Stomach (tissue), 8 donors: ENCODE measurements at regions not wholly inside any gene's neighbourhood (a gene's known extent, or its start where the extent isn't known, plus 50 kb on each side); places are given as distances from the start of the nearest gene placed in this dataset.

Source experiments
- DNase-seq, 2 donors: peaks; one replicate each; pipeline versions ENCODE4 v3.0.0 to v3.0.0-alpha.2; 2013 to 2019
- H3K27ac ChIP-seq, 5 donors: fragments of 200-600 bp in 4 of 5; sonication (generic) in 4 of 5; one replicate each; pipeline ENCODE4 v1.5.1; 2013 to 2019; ENCODE audit warnings: mild to moderate bottlenecking in 1 of 5, moderate library complexity in 1 of 5
- H3K27me3 ChIP-seq, 3 donors: fragments of 200-600 bp; sonication (generic); one replicate each; pipeline ENCODE4 v1.5.1; 2017 to 2019; ENCODE audit warnings: mixed run types in 1 of 3
- H3K36me3 ChIP-seq, 4 donors: fragments of 200-600 bp; sonication (generic); 1 replicate in 3 of 4; 2 replicates in 1 of 4; pipeline ENCODE4 v1.5.1; 2016 to 2019
- H3K4me1 ChIP-seq, 4 donors: fragments of 200-600 bp; sonication (generic); one replicate each; pipeline ENCODE4 v1.5.1; 2016 to 2019
- H3K4me3 ChIP-seq, 4 donors: fragments of 200-600 bp; sonication (generic) in 3 of 4; one replicate each; pipeline ENCODE4 v1.5.1; 2016 to 2019; ENCODE audit warnings: mild to moderate bottlenecking in 1 of 4
- H3K9me3 ChIP-seq, 4 donors: fragments of 200-600 bp; sonication (generic); one replicate each; pipeline ENCODE4 v1.5.1; 2016 to 2019
- CTCF ChIP-seq, 7 experiments: fragments of 450-650 bp in 4 of 7; fragments of 200-600 bp in 3 of 7; sonication (generic) in 3 of 7; IDR thresholded peaks; one replicate each; pipeline ENCODE4 v1.5.1; 2016 to 2019; ENCODE audit warnings: antibody characterized with exemption in 7 of 7, control low read depth in 2 of 7, mild to moderate bottlenecking in 1 of 7
- EP300 ChIP-seq: sonication (generic); formaldehyde crosslinking; IDR thresholded peaks from one replicate; pipeline ENCODE4 v1.6.1; 2017; ENCODE audit warnings: antibody characterized with exemption
- POLR2A ChIP-seq, 4 donors: fragments of 450-650 bp; IDR thresholded peaks; one replicate each; pipeline ENCODE4 v1.6.1; 2016; ENCODE audit warnings: antibody characterized with exemption in 4 of 4, control low read depth in 2 of 4, mild to moderate bottlenecking in 1 of 4, moderate library complexity in 1 of 4
- POLR2AphosphoS5 ChIP-seq, 3 donors: sonication (generic); formaldehyde crosslinking; IDR thresholded peaks; one replicate each; pipeline ENCODE4 v1.6.1; 2016; ENCODE audit warnings: antibody characterized with exemption in 3 of 3
- WGBS, 5 donors: extraction: QIAGEN DNeasy Blood & Tissue Kit in 3 of 5; methylation state at CpG; one replicate each; pipeline versions ENCODE4 v1.1.5 to v1.1.7; 2013 to 2018; 5-methylcytosine and 5-hydroxymethylcytosine counted together
- intact Hi-C: fragments of 100-400 bp; cut with DNase I; formaldehyde crosslinking; loops from one replicate; pipeline ENCODE4 v1.15.1; 2023; ENCODE audit warnings: low total_unique reads
- donor health status: healthy with polysubstance abuse.
- donor health status: Bipolar disorder and iron deficiency.
- donor health status: healthy.

GRCh38 chr13:73451221-73452029 lies 392.6 kb downstream of the KLF5 start:
- no peaks in the 10 kb centered on the region for H3K9me3 ChIP-seq
- peaks cover 0 to 13% (median 6%) of the 10 kb centered on the region in 4 donors for H3K4me1 ChIP-seq
- 22 to 62% (median 30%) methylated on average over 10 of the region's 10 CpGs for WGBS, 5 donors
- H3K36me3 ChIP-seq, result no peaks in the 10 kb centered on the region
- H3K4me3 ChIP-seq, result no peak overlapping the region
- peak overlapping the region in 3 of 5 donors; percentile 45 to 61 (median 57) for H3K27ac ChIP-seq
- H3K27me3 ChIP-seq, result no peaks in the 10 kb centered on the region
- TF ChIP-seq POLR2AphosphoS5 (IDR thresholded peaks at IDR 0.05) (no peak), POLR2A (IDR thresholded peaks at IDR 0.05) (no peak), EP300 (no peak), CTCF (IDR thresholded peaks at IDR 0.05) (no peak)
- intact Hi-C loops, result no loop called here
- DNase-seq, result peak in 1 of 2 donors; percentile 81

DNA sequence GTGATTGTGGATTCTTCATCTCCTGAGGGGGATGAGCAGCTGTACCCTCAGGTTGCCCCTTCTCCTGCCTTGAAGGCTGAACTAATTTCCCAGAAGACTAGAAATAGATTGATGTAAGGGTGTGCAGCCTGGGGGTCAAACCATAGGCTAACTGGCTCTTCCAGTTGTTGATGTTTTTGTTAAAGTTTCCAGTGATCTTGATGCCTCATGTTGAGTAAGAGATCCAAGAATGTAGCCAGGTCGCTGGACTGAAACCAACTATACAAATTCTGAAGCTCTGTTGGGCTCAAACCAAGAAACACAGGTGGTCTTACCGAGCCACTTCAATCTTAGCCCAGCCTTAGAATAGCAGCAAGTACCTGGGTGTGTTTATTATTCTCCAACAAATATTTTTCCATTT lies 391.8 kb downstream of the KLF5 start:
- Histone ChIP-seq H3K4me1 (peaks cover 0 to 13% (median 6%) of the 10 kb centered on the region in 4 donors), H3K27me3 (no peaks in the 10 kb centered on the region), H3K27ac (peak overlapping the region in 3 of 5 donors; percentile 24 to 57 (median 38)), H3K4me3 (no peak overlapping the region), H3K36me3 (no peaks in the 10 kb centered on the region), H3K9me3 (peaks cover 0 to 3% (median 0%) of the 10 kb centered on the region in 4 donors)
- TF ChIP-seq POLR2AphosphoS5 (IDR thresholded peaks at IDR 0.05) (no peak), EP300 (no peak), POLR2A (IDR thresholded peaks at IDR 0.05) (no peak), CTCF (IDR thresholded peaks at IDR 0.05) (no peak)
- WGBS, 5 donors, result 36 to 73% (median 67%) methylated on average over 2 of the region's 2 CpGs
- intact Hi-C loops, result no loop called here
- no peak for DNase-seq

GRCh38 chr13:73449252-73449651 lies 390.4 kb downstream of the KLF5 start:
- TF ChIP-seq POLR2AphosphoS5 (IDR thresholded peaks at IDR 0.05), result no peak
- TF ChIP-seq CTCF (IDR thresholded peaks at IDR 0.05), result no peak
- no peak for TF ChIP-seq EP300
- no peak for TF ChIP-seq POLR2A (IDR thresholded peaks at IDR 0.05)
- Histone ChIP-seq H3K4me3 (no peak overlapping the region), H3K36me3 (no peaks in the 10 kb centered on the region), H3K27ac (peak overlapping the region in 1 of 5 donors; percentile 9), H3K27me3 (no peaks in the 10 kb centered on the region), H3K4me1 (peaks cover 0 to 13% (median 6%) of the 10 kb centered on the region in 4 donors), H3K9me3 (peaks cover 0 to 15% (median 6%) of the 10 kb centered on the region in 4 donors)
- 39 to 59% (median 51%) methylated on average over 1 of the region's 1 CpG for WGBS, 5 donors
- intact Hi-C loops, result no loop called here
- no peak for DNase-seq

GRCh38 chr13:73440296-73440895 lies 381.6 kb downstream of the KLF5 start:
- no peak overlapping the region for H3K27ac ChIP-seq
- no peak for DNase-seq
- TF ChIP-seq CTCF (IDR thresholded peaks at IDR 0.05), result no peak
- TF ChIP-seq EP300, result no peak
- no peak for TF ChIP-seq POLR2AphosphoS5 (IDR thresholded peaks at IDR 0.05)
- TF ChIP-seq POLR2A (IDR thresholded peaks at IDR 0.05), result no peak
- no peaks in the 10 kb centered on the region for H3K27me3 ChIP-seq
- H3K36me3 ChIP-seq, result no peaks in the 10 kb centered on the region
- no peaks in the 10 kb centered on the region for H3K4me1 ChIP-seq
- 87 to 98% (median 90%) methylated on average over 3 of the region's 3 CpGs for WGBS, 5 donors
- H3K9me3 ChIP-seq, result peaks cover 20 to 81% (median 54%) of the 10 kb centered on the region in 4 donors
- no peak overlapping the region for H3K4me3 ChIP-seq
- intact Hi-C loops, result no loop called here
